ENCODE measurements at regions not wholly inside any gene's neighbourhood (a gene's known extent, or its start where the extent isn't known, plus 50 kb on each side); places are given as distances from the start of the nearest gene placed in this dataset.

GRCh38 chr2:7830616-7831015, 851.2 kb upstream of the ID2 start:
- Histone ChIP-seq H3K4me3 (no peak overlapping the region), H3K4me2 (ENCODE audit: unreplicated experiment) (no peak overlapping the region), H3K27ac (no peak overlapping the region), H3K9me3 (ENCODE audit: low read depth) (no peaks in the 10 kb centered on the region), H3K79me2 (ENCODE audit: insufficient read depth) (no peaks in the 10 kb centered on the region), H3F3A (ENCODE audit: insufficient read depth) (no peaks in the 10 kb centered on the region), H3K9ac (no peak overlapping the region), H3K36me3 (ENCODE audit: low read depth) (no peaks in the 10 kb centered on the region), H2AFZ (no peak overlapping the region), H3K27me3 (replicated peaks; ENCODE audit: insufficient read depth) (no peaks in the 10 kb centered on the region), H4K20me1 (ENCODE audit: insufficient read depth) (no peaks in the 10 kb centered on the region), H3K4me1 (ENCODE audit: insufficient read depth) (peaks cover 3% of the 10 kb centered on the region; the same call in 1 of the 2 replicates), H3K9me2 (ENCODE audit: insufficient read depth) (no peaks in the 10 kb centered on the region)
- DNase-seq, result no peak
- TF ChIP-seq EZH2 (IDR thresholded peaks at IDR 0.05; ENCODE audit: insufficient read depth, poor library complexity, severe bottlenecking) (no peak), EZH2phosphoT487 (IDR thresholded peaks at IDR 0.05; ENCODE audit: insufficient read depth, low read depth) (no peak)
- WGBS, 2 experiments (ENCODE audit: low coverage in 1 of 2, low lambda C conversion rate in 2 of 2, missing lambda C conversion rate in 2 of 2), result 67 to 68% methylated on average over 2 of the region's 2 CpGs
- in situ Hi-C loops (cut with MboI), result loop anchor here (10.0 to 25.0 kb wide), 2 partner anchors 306 to 857 kb away; partner anchors contain the start of gene ID2

GRCh38 chr2:7835151-7835550, 846.7 kb upstream of the ID2 start:
- Histone ChIP-seq H3K36me3 (ENCODE audit: low read depth) (no peaks in the 10 kb centered on the region), H4K20me1 (ENCODE audit: insufficient read depth) (no peaks in the 10 kb centered on the region), H3K4me2 (ENCODE audit: unreplicated experiment) (no peak overlapping the region), H2AFZ (no peak overlapping the region), H3K4me3 (no peak overlapping the region), H3K79me2 (ENCODE audit: insufficient read depth) (no peaks in the 10 kb centered on the region), H3K27me3 (replicated peaks; ENCODE audit: insufficient read depth) (no peaks in the 10 kb centered on the region), H3K9me3 (ENCODE audit: low read depth) (no peaks in the 10 kb centered on the region), H3K4me1 (ENCODE audit: insufficient read depth) (no peaks in the 10 kb centered on the region), H3K9ac (no peak overlapping the region), H3F3A (ENCODE audit: insufficient read depth) (no peaks in the 10 kb centered on the region), H3K27ac (no peak overlapping the region), H3K9me2 (ENCODE audit: insufficient read depth) (no peaks in the 10 kb centered on the region; the same call in 1 of the 2 replicates)
- in situ Hi-C loops (cut with MboI), result loop anchor here (10.0 to 25.0 kb wide), 2 partner anchors 310 to 852 kb away; partner anchors contain the start of gene ID2
- DNase-seq, result no peak
- 82 to 84% methylated on average over 3 of the region's 3 CpGs for WGBS, 2 experiments (ENCODE audit: low coverage in 1 of 2, low lambda C conversion rate in 2 of 2, missing lambda C conversion rate in 2 of 2)
- no peak for TF ChIP-seq EZH2 (IDR thresholded peaks at IDR 0.05; ENCODE audit: insufficient read depth, poor library complexity, severe bottlenecking)

- H3F3A ChIP-seq (ENCODE audit: insufficient read depth), result no peaks in the 10 kb centered on the region
- H3K4me3 ChIP-seq, result no peak overlapping the region
- H3K4me1 ChIP-seq (ENCODE audit: insufficient read depth), result no peaks in the 10 kb centered on the region
- no peaks in the 10 kb centered on the region; the same call in 1 of the 2 replicates for H3K9me2 ChIP-seq (ENCODE audit: insufficient read depth)
- in situ Hi-C loops (cut with MboI), result loop anchor here (10.0 to 25.0 kb wide), 2 partner anchors 311 to 851 kb away; partner anchors contain the start of gene ID2
- no peak overlapping the region for H2AFZ ChIP-seq
- H3K9me3 ChIP-seq (ENCODE audit: low read depth), result no peaks in the 10 kb centered on the region
- no peak overlapping the region for H3K27ac ChIP-seq
- no peak overlapping the region for H3K4me2 ChIP-seq (ENCODE audit: unreplicated experiment)
- DNase-seq, result no peak
- no peaks in the 10 kb centered on the region for H3K27me3 ChIP-seq (replicated peaks; ENCODE audit: insufficient read depth)
- H4K20me1 ChIP-seq (ENCODE audit: insufficient read depth), result no peaks in the 10 kb centered on the region
- 79 to 80% methylated on average over 12 of the region's 12 CpGs for WGBS, 2 experiments (ENCODE audit: low coverage in 1 of 2, low lambda C conversion rate in 2 of 2, missing lambda C conversion rate in 2 of 2)
- H3K36me3 ChIP-seq (ENCODE audit: low read depth), result no peaks in the 10 kb centered on the region
- H3K79me2 ChIP-seq (ENCODE audit: insufficient read depth), result no peaks in the 10 kb centered on the region
- no peak overlapping the region for H3K9ac ChIP-seq
- TF ChIP-seq EZH2 (IDR thresholded peaks at IDR 0.05; ENCODE audit: insufficient read depth, poor library complexity, severe bottlenecking), result no peak
- no peak for TF ChIP-seq EZH2phosphoT487 (IDR thresholded peaks at IDR 0.05; ENCODE audit: insufficient read depth, low read depth)
Observed at GRCh38 chr2:7835693-7836680, 845.9 kb upstream of the ID2 start.

GRCh38 chr2:7837237-7837760, 844.6 kb upstream of the ID2 start:
- H3K9ac ChIP-seq, result no peak overlapping the region
- WGBS, 2 experiments (ENCODE audit: low coverage in 1 of 2, low lambda C conversion rate in 2 of 2, missing lambda C conversion rate in 2 of 2), result 70 to 79% methylated on average over 2 of the region's 2 CpGs
- H3K36me3 ChIP-seq (ENCODE audit: low read depth), result no peaks in the 10 kb centered on the region
- H3K4me3 ChIP-seq, result no peak overlapping the region
- no peak overlapping the region for H3K27ac ChIP-seq
- H4K20me1 ChIP-seq (ENCODE audit: insufficient read depth), result no peaks in the 10 kb centered on the region
- DNase-seq, result no peak
- no peaks in the 10 kb centered on the region; the same call in 1 of the 2 replicates for H3K9me2 ChIP-seq (ENCODE audit: insufficient read depth)
- H3K4me1 ChIP-seq (ENCODE audit: insufficient read depth), result peaks cover 7% of the 10 kb centered on the region; the same call in 1 of the 2 replicates
- no peaks in the 10 kb centered on the region for H3K9me3 ChIP-seq (ENCODE audit: low read depth)
- in situ Hi-C loops (cut with MboI), result loop anchor here (10.0 to 25.0 kb wide), 2 partner anchors 312 to 850 kb away; partner anchors contain the start of gene ID2
- TF ChIP-seq EZH2 (IDR thresholded peaks at IDR 0.05; ENCODE audit: insufficient read depth, poor library complexity, severe bottlenecking) (no peak), EZH2phosphoT487 (IDR thresholded peaks at IDR 0.05; ENCODE audit: insufficient read depth, low read depth) (no peak)
- no peak overlapping the region for H3K4me2 ChIP-seq (ENCODE audit: unreplicated experiment)
- H2AFZ ChIP-seq, result no peak overlapping the region
- H3K27me3 ChIP-seq (replicated peaks; ENCODE audit: insufficient read depth), result no peaks in the 10 kb centered on the region
- no peaks in the 10 kb centered on the region for H3F3A ChIP-seq (ENCODE audit: insufficient read depth)
- no peaks in the 10 kb centered on the region for H3K79me2 ChIP-seq (ENCODE audit: insufficient read depth)

Data from GM23248 (cell line).